Spleen (tissue), 11 donors: ENCODE measurements at regions not wholly inside any gene's neighbourhood (a gene's known extent, or its start where the extent isn't known, plus 50 kb on each side); places are given as distances from the start of the nearest gene placed in this dataset.

Experiments used
- DNase-seq: peaks from one replicate; pipeline ENCODE4 v3.0.0-alpha.2; 2020
- H3K27ac ChIP-seq, 8 donors: fragments of 200-600 bp; sonication (generic) in 7 of 8; 1 replicate in 4 of 8; 2 replicates in 4 of 8; pipeline versions ENCODE4 v1.5.0 to v1.8.0; 2016 to 2021; ENCODE audit warnings: inconsistent platforms in 4 of 8, mild to moderate bottlenecking in 4 of 8, moderate library complexity in 1 of 8
- H3K27me3 ChIP-seq, 7 donors: fragments of 200-600 bp; sonication (generic) in 6 of 7; replicated peaks in 1 of 7; 1 replicate in 4 of 7; 2 replicates in 3 of 7; pipeline versions ENCODE4 v1.5.0 to v1.8.0; 2016 to 2021; ENCODE audit warnings: inconsistent platforms in 3 of 7, mild to moderate bottlenecking in 1 of 7
- H3K36me3 ChIP-seq, 6 donors: fragments of 200-600 bp; sonication (generic) in 5 of 6; 1 replicate in 4 of 6; 2 replicates in 2 of 6; pipeline versions ENCODE4 v1.5.0 to v1.8.0; 2016 to 2021; ENCODE audit warnings: inconsistent platforms in 2 of 6
- H3K4me1 ChIP-seq, 6 donors: fragments of 200-600 bp; sonication (generic) in 5 of 6; 1 replicate in 3 of 6; 2 replicates in 3 of 6; pipeline versions ENCODE4 v1.5.0 to v1.8.0; 2016 to 2021; ENCODE audit warnings: inconsistent platforms in 3 of 6
- H3K4me3 ChIP-seq, 8 donors: fragments of 200-600 bp; sonication (generic) in 7 of 8; 1 replicate in 4 of 8; 2 replicates in 4 of 8; pipeline versions ENCODE4 v1.5.0 to v1.8.0; 2016 to 2021; ENCODE audit warnings: inconsistent platforms in 4 of 8, mild to moderate bottlenecking in 4 of 8, moderate library complexity in 2 of 8
- H3K9me3 ChIP-seq, 8 donors: fragments of 200-600 bp; sonication (generic) in 7 of 8; 1 replicate in 4 of 8; 2 replicates in 4 of 8; pipeline versions ENCODE4 v1.5.0 to v1.8.0; 2016 to 2021; ENCODE audit warnings: inconsistent platforms in 4 of 8
- POLR2A ChIP-seq, 3 donors: fragments of 450-650 bp; IDR thresholded peaks; one replicate each; pipeline ENCODE4 v1.5.1; 2017; ENCODE audit warnings: antibody characterized with exemption in 3 of 3, mild to moderate bottlenecking in 1 of 3
- POLR2AphosphoS5 ChIP-seq, 3 donors: sonication (generic); formaldehyde crosslinking; IDR thresholded peaks; one replicate each; pipeline ENCODE4 v1.5.1; 2017; ENCODE audit warnings: antibody characterized with exemption in 3 of 3
- WGBS, 5 donors: extraction: QIAGEN DNeasy Blood & Tissue Kit in 3 of 5; methylation state at CpG; one replicate each; pipeline versions ENCODE4 v1.1.5 to v1.1.7; 2013 to 2018; 5-methylcytosine and 5-hydroxymethylcytosine counted together
- intact Hi-C: fragments of 100-400 bp; cut with DNase I; formaldehyde crosslinking; loops from one replicate; pipeline ENCODE4 v1.15.0; 2023; ENCODE audit warnings: low total_unique reads
- TF ChIP-seq, protein P1 (sequence below), 11 experiments: fragments of 200-600 bp in 7 of 11; fragments of 450-650 bp in 4 of 11; sonication (generic) in 4 of 11; IDR thresholded peaks in 8 of 11; conservative IDR thresholded peaks in 3 of 11; 1 replicate in 7 of 11; 2 replicates in 4 of 11; pipeline versions ENCODE4 v1.4.0 to v1.8.0; 2016 to 2021; ENCODE audit warnings: antibody characterized with exemption in 11 of 11, inconsistent platforms in 4 of 11, mild to moderate bottlenecking in 1 of 11
- donor health status: healthy with polysubstance abuse.
- donor health status: DM: no; HTN: no; CAD: no; lungs with moderate emphysema.
- donor health status: DM: no; HTN: no; CAD: no.
- donor health status: Bipolar disorder and iron deficiency.
- donor health status: healthy.
- donor health status: DM: no; HTN: no; CAD: no.
- donor health status: DM: yes; HTN: yes; CAD: no.

DNA sequence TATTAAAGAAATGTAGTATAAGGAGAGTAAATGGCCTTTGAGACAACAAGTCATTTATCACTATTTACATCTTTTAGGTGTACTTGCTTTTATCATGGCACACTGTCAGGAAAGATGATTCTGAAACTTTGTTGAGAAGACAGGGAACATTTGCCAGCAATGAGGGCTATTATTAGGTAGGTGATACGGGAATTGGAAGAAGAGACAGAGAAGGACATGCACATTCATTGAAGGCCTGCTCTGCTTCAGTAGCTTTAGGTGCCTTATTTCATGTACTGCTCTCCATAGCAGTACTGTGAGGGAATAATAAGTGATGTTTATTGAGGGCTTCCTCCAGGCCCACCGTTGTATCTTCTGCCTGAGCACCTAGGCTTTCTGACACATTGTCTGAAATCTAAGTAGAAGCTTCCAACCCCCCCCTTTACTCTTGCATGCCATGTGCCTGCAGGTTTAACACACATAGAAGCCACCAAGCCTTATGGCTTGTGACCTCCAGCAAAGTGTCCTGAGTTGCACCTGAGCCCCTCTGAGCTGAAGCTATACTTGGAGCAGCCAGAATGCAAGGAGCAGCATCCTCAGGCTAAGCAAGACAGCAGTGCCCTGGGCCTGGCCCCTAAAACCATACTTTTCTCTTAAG is 275.2 kb upstream of the VLDLR start:
- Histone ChIP-seq H3K36me3 (no peaks in the 10 kb centered on the region), H3K4me3 (no peak overlapping the region), H3K4me1 (no peaks in the 10 kb centered on the region), H3K27ac (no peak overlapping the region), H3K27me3 (no peaks in the 10 kb centered on the region), H3K9me3 (peaks cover 0 to 28% (median 17%) of the 10 kb centered on the region in 8 donors)
- TF ChIP-seq POLR2A (IDR thresholded peaks at IDR 0.05), result no peak
- TF ChIP-seq POLR2AphosphoS5 (IDR thresholded peaks at IDR 0.05), result no peak
- TF ChIP-seq, protein P1, sequence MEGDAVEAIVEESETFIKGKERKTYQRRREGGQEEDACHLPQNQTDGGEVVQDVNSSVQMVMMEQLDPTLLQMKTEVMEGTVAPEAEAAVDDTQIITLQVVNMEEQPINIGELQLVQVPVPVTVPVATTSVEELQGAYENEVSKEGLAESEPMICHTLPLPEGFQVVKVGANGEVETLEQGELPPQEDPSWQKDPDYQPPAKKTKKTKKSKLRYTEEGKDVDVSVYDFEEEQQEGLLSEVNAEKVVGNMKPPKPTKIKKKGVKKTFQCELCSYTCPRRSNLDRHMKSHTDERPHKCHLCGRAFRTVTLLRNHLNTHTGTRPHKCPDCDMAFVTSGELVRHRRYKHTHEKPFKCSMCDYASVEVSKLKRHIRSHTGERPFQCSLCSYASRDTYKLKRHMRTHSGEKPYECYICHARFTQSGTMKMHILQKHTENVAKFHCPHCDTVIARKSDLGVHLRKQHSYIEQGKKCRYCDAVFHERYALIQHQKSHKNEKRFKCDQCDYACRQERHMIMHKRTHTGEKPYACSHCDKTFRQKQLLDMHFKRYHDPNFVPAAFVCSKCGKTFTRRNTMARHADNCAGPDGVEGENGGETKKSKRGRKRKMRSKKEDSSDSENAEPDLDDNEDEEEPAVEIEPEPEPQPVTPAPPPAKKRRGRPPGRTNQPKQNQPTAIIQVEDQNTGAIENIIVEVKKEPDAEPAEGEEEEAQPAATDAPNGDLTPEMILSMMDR (IDR thresholded peaks at IDR 0.05 in 8 of 11, conservative IDR thresholded peaks at IDR 0.05 in 3 of 11), result no peak
- no peak for DNase-seq
- intact Hi-C loops, result no loop called here
- WGBS, 5 donors, result 63 to 91% (median 84%) methylated on average over 2 of the region's 2 CpGs

DNA sequence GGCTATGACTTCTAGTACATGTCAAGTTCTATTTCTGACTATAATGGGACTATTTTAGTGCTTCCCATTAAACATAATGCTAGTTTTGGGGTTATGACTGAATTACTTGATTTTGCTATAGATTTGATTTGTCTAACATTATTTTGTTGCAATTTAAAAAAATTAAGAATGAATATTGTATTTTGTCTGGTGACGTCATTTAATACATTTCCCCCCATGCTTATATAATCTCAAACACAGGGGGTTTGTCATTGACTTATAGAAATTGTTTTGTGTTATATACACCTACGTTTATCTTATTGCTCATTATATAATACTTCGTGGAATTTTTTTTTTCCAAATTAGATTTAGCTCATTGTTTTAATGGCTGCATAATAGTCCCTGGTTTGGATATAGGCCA is 270.3 kb upstream of the VLDLR start:
- no peak overlapping the region for H3K4me3 ChIP-seq
- H3K27me3 ChIP-seq, result no peaks in the 10 kb centered on the region
- intact Hi-C loops, result no loop called here
- no peak for DNase-seq
- H3K4me1 ChIP-seq, result no peaks in the 10 kb centered on the region
- WGBS, 5 donors, result 83 to 90% (median 86%) methylated on average over 3 of the region's 3 CpGs
- H3K36me3 ChIP-seq, result no peaks in the 10 kb centered on the region
- H3K27ac ChIP-seq, result no peak overlapping the region
- no peak for TF ChIP-seq POLR2A (IDR thresholded peaks at IDR 0.05)
- TF ChIP-seq, protein P1 (IDR thresholded peaks at IDR 0.05 in 8 of 11, conservative IDR thresholded peaks at IDR 0.05 in 3 of 11), result no peak
- no peak for TF ChIP-seq POLR2AphosphoS5 (IDR thresholded peaks at IDR 0.05)
- H3K9me3 ChIP-seq, result peaks cover 0 to 28% (median 17%) of the 10 kb centered on the region in 8 donors

DNA sequence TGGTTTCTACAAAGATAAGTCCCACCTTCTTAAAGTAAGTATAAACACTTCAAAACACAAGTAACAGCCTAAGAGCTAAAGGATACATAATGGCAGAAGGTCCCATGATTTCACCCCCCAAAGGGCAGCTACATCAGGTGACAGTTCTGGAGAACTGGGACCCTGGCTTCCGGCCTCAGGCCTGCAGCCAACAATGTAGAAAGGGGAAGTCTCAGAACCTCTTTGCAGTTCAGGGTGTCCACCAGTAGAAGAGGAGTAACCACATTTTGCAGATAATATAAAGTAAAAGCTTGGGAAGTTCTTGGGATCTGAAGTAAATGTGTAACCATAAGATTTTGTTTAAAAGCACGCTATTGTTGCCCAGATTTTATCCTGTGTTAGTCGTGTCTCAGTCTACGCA is 267.4 kb upstream of the VLDLR start:
- no peak for DNase-seq
- 66 to 82% (median 77%) methylated on average over 4 of the region's 4 CpGs for WGBS, 5 donors
- peaks cover 0 to 2% (median 0%) of the 10 kb centered on the region in 8 donors for H3K9me3 ChIP-seq
- no peak overlapping the region for H3K27ac ChIP-seq
- intact Hi-C loops, result no loop called here
- peaks cover 0 to 5% (median 0%) of the 10 kb centered on the region in 7 donors for H3K27me3 ChIP-seq
- H3K4me3 ChIP-seq, result no peak overlapping the region
- no peaks in the 10 kb centered on the region for H3K36me3 ChIP-seq
- TF ChIP-seq POLR2A (IDR thresholded peaks at IDR 0.05) (no peak), POLR2AphosphoS5 (IDR thresholded peaks at IDR 0.05) (no peak)
- TF ChIP-seq, protein P1 (IDR thresholded peaks at IDR 0.05 in 8 of 11, conservative IDR thresholded peaks at IDR 0.05 in 3 of 11), result no peak
- no peaks in the 10 kb centered on the region for H3K4me1 ChIP-seq

DNA sequence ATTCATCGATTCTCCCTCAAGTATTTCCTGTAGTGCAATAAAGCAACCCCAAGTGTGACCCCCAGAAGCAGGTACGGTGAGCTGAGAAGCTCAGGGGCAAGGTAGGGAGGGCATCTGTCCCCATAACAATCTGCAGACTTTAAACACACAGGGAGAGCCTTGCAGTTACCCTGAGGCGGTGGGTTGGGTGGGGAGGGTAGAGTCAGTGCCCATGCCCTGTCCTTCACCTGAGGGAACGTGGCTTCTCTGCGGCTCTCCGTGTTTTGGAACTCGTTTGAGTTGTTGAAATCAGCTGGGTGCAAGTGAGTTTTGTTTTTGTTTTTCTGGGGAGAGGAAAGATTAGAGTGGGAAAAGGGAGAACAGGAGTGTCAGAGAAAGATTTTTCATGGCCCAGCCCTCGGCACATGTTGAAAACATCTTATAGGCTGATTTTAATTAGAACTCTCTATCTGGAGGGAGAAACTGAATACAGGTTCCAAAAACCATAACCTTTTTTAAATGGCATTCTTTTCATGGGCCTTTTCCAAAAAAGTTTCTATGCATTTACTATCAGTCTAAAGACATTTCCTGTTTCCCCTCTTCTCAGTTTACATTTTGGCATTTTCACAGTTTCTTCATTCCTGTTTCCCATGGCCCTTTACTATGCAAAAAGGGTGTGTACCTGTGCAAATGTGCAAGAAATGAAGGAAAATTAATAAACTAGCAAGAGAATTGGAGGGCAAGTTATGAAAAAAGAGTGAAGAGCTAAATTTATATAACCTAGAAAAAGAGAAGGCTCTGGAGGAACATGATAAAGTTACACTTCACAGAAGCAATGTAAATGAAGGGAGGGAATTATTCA is 266.5 kb upstream of the VLDLR start:
- intact Hi-C loops, result no loop called here
- 65 to 80% (median 71%) methylated on average over 8 of the region's 8 CpGs for WGBS, 5 donors
- H3K36me3 ChIP-seq, result no peaks in the 10 kb centered on the region
- TF ChIP-seq POLR2AphosphoS5 (IDR thresholded peaks at IDR 0.05) (no peak), POLR2A (IDR thresholded peaks at IDR 0.05) (no peak)
- TF ChIP-seq, protein P1 (IDR thresholded peaks at IDR 0.05 in 8 of 11, conservative IDR thresholded peaks at IDR 0.05 in 3 of 11), result no peak
- H3K9me3 ChIP-seq, result no peaks in the 10 kb centered on the region
- no peak for DNase-seq
- no peak overlapping the region for H3K27ac ChIP-seq
- peaks cover 0 to 5% (median 0%) of the 10 kb centered on the region in 7 donors for H3K27me3 ChIP-seq
- no peaks in the 10 kb centered on the region for H3K4me1 ChIP-seq
- H3K4me3 ChIP-seq, result no peak overlapping the region
